CD14-positive monocyte (primary cell): ENCODE measurements at regions not wholly inside any gene's neighbourhood (a gene's known extent, or its start where the extent isn't known, plus 50 kb on each side); places are given as distances from the start of the nearest gene placed in this dataset.

Source experiments
- DNase-seq, 3 donors: peaks; one replicate each; pipeline ENCODE4 v3.0.0-alpha.2; 2011 to 2022
- H2AFZ ChIP-seq: 2 replicates; pipeline ENCODE4 v1.6.0; 2012; ENCODE audit warnings: mild to moderate bottlenecking, low read depth, low read length, inconsistent platforms; ENCODE audit not compliant: insufficient read depth, poor library complexity, severe bottlenecking
- H3K27ac ChIP-seq, 2 donors: 1 replicate in 1 of 2; 2 replicates in 1 of 2; pipeline ENCODE4 v1.5.1; 2012 to 2013; ENCODE audit warnings: low read length in 2 of 2, control low read depth in 1 of 2, inconsistent platforms in 1 of 2, low read depth in 1 of 2, mild to moderate bottlenecking in 1 of 2
- H3K27me3 ChIP-seq, 2 donors: one replicate each; pipeline versions ENCODE4 v1.6.0 to v1.6.1; 2011 to 2013; ENCODE audit warnings: low read length in 2 of 2; ENCODE audit not compliant: control insufficient read depth in 2 of 2, insufficient read depth in 2 of 2
- H3K36me3 ChIP-seq, 2 donors: replicated peaks in 1 of 2; 1 replicate in 1 of 2; 2 replicates in 1 of 2; pipeline versions ENCODE4 v1.5.1 to v1.6.1; 2012 to 2013; ENCODE audit warnings: low read length in 2 of 2, control low read depth in 1 of 2, inconsistent platforms in 1 of 2, mild to moderate bottlenecking in 1 of 2; ENCODE audit not compliant: insufficient read depth in 2 of 2, control insufficient read depth in 1 of 2
- H3K4me1 ChIP-seq, 2 donors: 1 replicate in 1 of 2; 2 replicates in 1 of 2; pipeline versions ENCODE4 v1.5.1 to v1.6.1; 2012 to 2013; ENCODE audit warnings: low read length in 2 of 2, control low read depth in 1 of 2, inconsistent platforms in 1 of 2, mild to moderate bottlenecking in 1 of 2, moderate library complexity in 1 of 2; ENCODE audit not compliant: insufficient read depth in 2 of 2, control insufficient read depth in 1 of 2
- H3K4me2 ChIP-seq: replicated peaks from 2 replicates; pipeline ENCODE3; 2012; ENCODE audit warnings: low read length, moderate library complexity, mild to moderate bottlenecking; ENCODE audit not compliant: poor library complexity, severe bottlenecking; ENCODE audit errors: extremely low read depth
- H3K4me3 ChIP-seq, 3 experiments: fragments of 200-600 bp in 1 of 3; sonication (generic) in 1 of 3; replicated peaks in 1 of 3; 1 replicate in 2 of 3; 2 replicates in 1 of 3; pipeline ENCODE4 v1.5.1; 2011 to 2013; ENCODE audit warnings: low read length in 3 of 3, mild to moderate bottlenecking in 3 of 3, control low read depth in 2 of 3, low read depth in 2 of 3, inconsistent platforms in 1 of 3, moderate library complexity in 1 of 3
- H3K79me2 ChIP-seq: 2 replicates; pipeline ENCODE4 v1.6.0; 2012; ENCODE audit warnings: mild to moderate bottlenecking, control low read depth, inconsistent platforms, low read length, moderate library complexity; ENCODE audit not compliant: insufficient read depth
- H3K9ac ChIP-seq: 2 replicates; pipeline ENCODE4 v1.6.0; 2017; ENCODE audit warnings: low read length, mild to moderate bottlenecking; ENCODE audit not compliant: insufficient read depth, poor library complexity, severe bottlenecking
- H3K9me3 ChIP-seq, 2 donors: replicated peaks in 1 of 2; 1 replicate in 1 of 2; 2 replicates in 1 of 2; pipeline versions ENCODE4 v1.5.1 to v1.6.1; 2012 to 2013; ENCODE audit warnings: low read length in 2 of 2, control low read depth in 1 of 2; ENCODE audit not compliant: control insufficient read depth in 1 of 2, insufficient read depth in 1 of 2
- H4K20me1 ChIP-seq: 2 replicates; pipeline ENCODE4 v1.6.0; 2012; ENCODE audit warnings: mild to moderate bottlenecking, low read length, control low read depth, moderate library complexity; ENCODE audit not compliant: insufficient read depth
- H3K27ac Mint-ChIP-seq, 7 donors: one replicate each; pipeline ENCODE4 v1.8.0; 2020; ENCODE audit warnings: mild to moderate bottlenecking in 7 of 7, mixed read lengths in 7 of 7, moderate library complexity in 6 of 7, inconsistent platforms in 2 of 7
- H3K27me3 Mint-ChIP-seq, 3 donors: one replicate each; pipeline ENCODE4 v1.8.0; 2021 to 2022; ENCODE audit warnings: low read depth in 3 of 3, mild to moderate bottlenecking in 3 of 3, mixed read lengths in 3 of 3, moderate library complexity in 3 of 3, inconsistent platforms in 1 of 3
- H3K36me3 Mint-ChIP-seq, 2 donors: one replicate each; pipeline ENCODE4 v1.8.0; 2020; ENCODE audit warnings: mixed read lengths in 2 of 2, inconsistent platforms in 1 of 2, mild to moderate bottlenecking in 1 of 2
- H3K4me1 Mint-ChIP-seq: one replicate; pipeline ENCODE4 v1.8.0; 2020; ENCODE audit warnings: mild to moderate bottlenecking, mixed read lengths
- H3K4me3 Mint-ChIP-seq, 2 donors: one replicate each; pipeline ENCODE4 v1.8.0; 2020; ENCODE audit warnings: mild to moderate bottlenecking in 2 of 2, mixed read lengths in 2 of 2, moderate library complexity in 1 of 2
- H3K9me3 Mint-ChIP-seq, 7 donors: one replicate each; pipeline ENCODE4 v1.8.0; 2020 to 2022; ENCODE audit warnings: mixed read lengths in 7 of 7, mild to moderate bottlenecking in 6 of 7, moderate library complexity in 6 of 7, inconsistent platforms in 2 of 7
- WGBS: methylation state at CpG from one replicate; pipeline ENCODE4 v1.1.5; 2013; ENCODE audit warnings: missing lambda C conversion rate; ENCODE audit not compliant: insufficient coverage; 5-methylcytosine and 5-hydroxymethylcytosine counted together
- intact Hi-C, 2 donors: fragments of 100-400 bp; cut with micrococcal nuclease; formaldehyde crosslinking; loops; one replicate each; pipeline versions ENCODE4 v1.15.0 to v1.15.1; 2023
- TF ChIP-seq, protein P1 (sequence below): fragments of 200-600 bp; IDR thresholded peaks from one replicate; pipeline ENCODE4 v1.8.0; 2022; ENCODE audit warnings: antibody characterized with exemption, mild to moderate bottlenecking

- H3K9me3 Mint-ChIP-seq = peaks cover 0 to 4% (median 1%) of the 10 kb centered on the region in 7 donors
- Histone ChIP-seq H3K4me2 (no peak overlapping the region), H2AFZ (no peak overlapping the region), H3K9ac (no peak overlapping the region), H3K27me3 (no peaks in the 10 kb centered on the region), H3K4me3 (no peak overlapping the region), H3K4me1 (no peaks in the 10 kb centered on the region), H3K9me3 (peaks cover under 1% of the 10 kb centered on the region in 2 donors), H3K27ac (no peak overlapping the region), H3K36me3 (no peaks in the 10 kb centered on the region), H3K79me2 (no peaks in the 10 kb centered on the region), H4K20me1 (no peaks in the 10 kb centered on the region)
- no peak for DNase-seq
- no peaks in the 10 kb centered on the region for H3K4me1 Mint-ChIP-seq
- peaks cover 0 to 4% (median 0%) of the 10 kb centered on the region in 3 donors for H3K27me3 Mint-ChIP-seq
- no peak overlapping the region for H3K4me3 Mint-ChIP-seq
- H3K27ac Mint-ChIP-seq = no peak overlapping the region
- intact Hi-C loops = no loop called here
- TF ChIP-seq, protein P1, sequence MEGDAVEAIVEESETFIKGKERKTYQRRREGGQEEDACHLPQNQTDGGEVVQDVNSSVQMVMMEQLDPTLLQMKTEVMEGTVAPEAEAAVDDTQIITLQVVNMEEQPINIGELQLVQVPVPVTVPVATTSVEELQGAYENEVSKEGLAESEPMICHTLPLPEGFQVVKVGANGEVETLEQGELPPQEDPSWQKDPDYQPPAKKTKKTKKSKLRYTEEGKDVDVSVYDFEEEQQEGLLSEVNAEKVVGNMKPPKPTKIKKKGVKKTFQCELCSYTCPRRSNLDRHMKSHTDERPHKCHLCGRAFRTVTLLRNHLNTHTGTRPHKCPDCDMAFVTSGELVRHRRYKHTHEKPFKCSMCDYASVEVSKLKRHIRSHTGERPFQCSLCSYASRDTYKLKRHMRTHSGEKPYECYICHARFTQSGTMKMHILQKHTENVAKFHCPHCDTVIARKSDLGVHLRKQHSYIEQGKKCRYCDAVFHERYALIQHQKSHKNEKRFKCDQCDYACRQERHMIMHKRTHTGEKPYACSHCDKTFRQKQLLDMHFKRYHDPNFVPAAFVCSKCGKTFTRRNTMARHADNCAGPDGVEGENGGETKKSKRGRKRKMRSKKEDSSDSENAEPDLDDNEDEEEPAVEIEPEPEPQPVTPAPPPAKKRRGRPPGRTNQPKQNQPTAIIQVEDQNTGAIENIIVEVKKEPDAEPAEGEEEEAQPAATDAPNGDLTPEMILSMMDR = no peak
- 100% methylated on average over 1 of the region's 3 CpGs for WGBS
- no peaks in the 10 kb centered on the region for H3K36me3 Mint-ChIP-seq
Measured at GRCh38 chr15:35288580-35288979, 203.5 kb upstream of the NANOGP8 start.

GRCh38 chr15:35286721-35287120 is 201.6 kb upstream of the NANOGP8 start:
- H2AFZ ChIP-seq = no peak overlapping the region
- H3K9me3 ChIP-seq = peaks cover 14 to 16% of the 10 kb centered on the region in 2 donors
- H3K27me3 Mint-ChIP-seq = peaks cover 0 to 4% (median 0%) of the 10 kb centered on the region in 3 donors
- no peak overlapping the region for H3K4me3 Mint-ChIP-seq
- no peaks in the 10 kb centered on the region for H3K27me3 ChIP-seq
- TF ChIP-seq, protein P1 = no peak
- H3K4me3 ChIP-seq = no peak overlapping the region
- no peaks in the 10 kb centered on the region for H3K79me2 ChIP-seq
- intact Hi-C loops = no loop called here
- no peaks in the 10 kb centered on the region for H3K36me3 Mint-ChIP-seq
- H3K9me3 Mint-ChIP-seq = peaks cover 6 to 16% (median 11%) of the 10 kb centered on the region in 7 donors
- H3K36me3 ChIP-seq = no peaks in the 10 kb centered on the region
- H3K4me1 Mint-ChIP-seq = no peaks in the 10 kb centered on the region
- no peak for DNase-seq
- H3K27ac ChIP-seq = no peak overlapping the region
- no CpG with 5 or more reads among the region's 2 CpGs for WGBS
- H3K4me1 ChIP-seq = no peaks in the 10 kb centered on the region
- H3K27ac Mint-ChIP-seq = no peak overlapping the region
- H3K4me2 ChIP-seq = no peak overlapping the region
- H4K20me1 ChIP-seq = no peaks in the 10 kb centered on the region
- no peak overlapping the region for H3K9ac ChIP-seq
